Gastroesophageal sphincter (tissue), 3 donors: ENCODE measurements at regions not wholly inside any gene's neighbourhood (a gene's known extent, or its start where the extent isn't known, plus 50 kb on each side); places are given as distances from the start of the nearest gene placed in this dataset.

Source experiments
- EP300 ChIP-seq: sonication (generic); formaldehyde crosslinking; IDR thresholded peaks from one replicate; pipeline ENCODE4 v1.6.1; 2017; ENCODE audit warnings: antibody characterized with exemption, mild to moderate bottlenecking
- POLR2A ChIP-seq, 2 donors: fragments of 450-650 bp; IDR thresholded peaks; one replicate each; pipeline ENCODE4 v1.6.1; 2017; ENCODE audit warnings: antibody characterized with exemption in 2 of 2, mild to moderate bottlenecking in 2 of 2, moderate library complexity in 1 of 2
- POLR2AphosphoS5 ChIP-seq: sonication (generic); formaldehyde crosslinking; IDR thresholded peaks from one replicate; pipeline ENCODE4 v1.6.1; 2017; ENCODE audit warnings: antibody characterized with exemption
- TF ChIP-seq, protein P1 (sequence below), 4 experiments: fragments of 200-600 bp in 2 of 4; fragments of 450-650 bp in 2 of 4; sonication (generic) in 1 of 4; IDR thresholded peaks; one replicate each; pipeline ENCODE4 v1.5.1; 2017 to 2019; ENCODE audit warnings: antibody characterized with exemption in 4 of 4, mild to moderate bottlenecking in 2 of 4, moderate library complexity in 2 of 4

DNA sequence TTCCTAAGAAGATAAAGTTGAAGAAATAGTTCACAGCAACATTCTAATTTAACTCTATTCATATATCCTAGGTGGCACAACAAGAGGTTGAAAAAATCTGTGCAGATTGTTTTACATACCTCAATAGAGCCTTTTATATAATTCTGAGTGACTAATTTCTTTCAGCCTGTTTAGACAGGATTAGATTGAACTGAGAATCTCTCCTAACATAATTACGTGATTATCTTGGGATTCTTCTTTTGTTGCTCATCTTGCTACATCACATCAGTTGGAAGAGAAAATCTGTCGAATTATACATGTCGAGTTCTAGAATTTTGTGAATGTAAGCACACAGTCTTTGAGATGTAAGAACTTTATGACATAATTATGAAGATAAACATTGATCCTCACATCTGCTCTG, 1873.7 kb upstream of the IGFBP7 start:
- TF ChIP-seq, protein P1, sequence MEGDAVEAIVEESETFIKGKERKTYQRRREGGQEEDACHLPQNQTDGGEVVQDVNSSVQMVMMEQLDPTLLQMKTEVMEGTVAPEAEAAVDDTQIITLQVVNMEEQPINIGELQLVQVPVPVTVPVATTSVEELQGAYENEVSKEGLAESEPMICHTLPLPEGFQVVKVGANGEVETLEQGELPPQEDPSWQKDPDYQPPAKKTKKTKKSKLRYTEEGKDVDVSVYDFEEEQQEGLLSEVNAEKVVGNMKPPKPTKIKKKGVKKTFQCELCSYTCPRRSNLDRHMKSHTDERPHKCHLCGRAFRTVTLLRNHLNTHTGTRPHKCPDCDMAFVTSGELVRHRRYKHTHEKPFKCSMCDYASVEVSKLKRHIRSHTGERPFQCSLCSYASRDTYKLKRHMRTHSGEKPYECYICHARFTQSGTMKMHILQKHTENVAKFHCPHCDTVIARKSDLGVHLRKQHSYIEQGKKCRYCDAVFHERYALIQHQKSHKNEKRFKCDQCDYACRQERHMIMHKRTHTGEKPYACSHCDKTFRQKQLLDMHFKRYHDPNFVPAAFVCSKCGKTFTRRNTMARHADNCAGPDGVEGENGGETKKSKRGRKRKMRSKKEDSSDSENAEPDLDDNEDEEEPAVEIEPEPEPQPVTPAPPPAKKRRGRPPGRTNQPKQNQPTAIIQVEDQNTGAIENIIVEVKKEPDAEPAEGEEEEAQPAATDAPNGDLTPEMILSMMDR (IDR thresholded peaks at IDR 0.05) = no peak
- TF ChIP-seq POLR2A (IDR thresholded peaks at IDR 0.05) = no peak
- no peak for TF ChIP-seq POLR2AphosphoS5
- no peak for TF ChIP-seq EP300
